ENCODE measurements at regions not wholly inside any gene's neighbourhood (a gene's known extent, or its start where the extent isn't known, plus 50 kb on each side); places are given as distances from the start of the nearest gene placed in this dataset.

- no peak for TF ChIP-seq POLR2AphosphoS5 (IDR thresholded peaks at IDR 0.05)
- no peak for TF ChIP-seq CTCF (IDR thresholded peaks at IDR 0.05)
- TF ChIP-seq POLR2A (IDR thresholded peaks at IDR 0.05; ENCODE audit: low read depth) = no peak
These were observed 73.6 kb upstream of the COG2 start for GRCh38 chr1:230568676-230569075.
